ENCODE measurements at regions not wholly inside any gene's neighbourhood (a gene's known extent, or its start where the extent isn't known, plus 50 kb on each side); places are given as distances from the start of the nearest gene placed in this dataset.

DNA sequence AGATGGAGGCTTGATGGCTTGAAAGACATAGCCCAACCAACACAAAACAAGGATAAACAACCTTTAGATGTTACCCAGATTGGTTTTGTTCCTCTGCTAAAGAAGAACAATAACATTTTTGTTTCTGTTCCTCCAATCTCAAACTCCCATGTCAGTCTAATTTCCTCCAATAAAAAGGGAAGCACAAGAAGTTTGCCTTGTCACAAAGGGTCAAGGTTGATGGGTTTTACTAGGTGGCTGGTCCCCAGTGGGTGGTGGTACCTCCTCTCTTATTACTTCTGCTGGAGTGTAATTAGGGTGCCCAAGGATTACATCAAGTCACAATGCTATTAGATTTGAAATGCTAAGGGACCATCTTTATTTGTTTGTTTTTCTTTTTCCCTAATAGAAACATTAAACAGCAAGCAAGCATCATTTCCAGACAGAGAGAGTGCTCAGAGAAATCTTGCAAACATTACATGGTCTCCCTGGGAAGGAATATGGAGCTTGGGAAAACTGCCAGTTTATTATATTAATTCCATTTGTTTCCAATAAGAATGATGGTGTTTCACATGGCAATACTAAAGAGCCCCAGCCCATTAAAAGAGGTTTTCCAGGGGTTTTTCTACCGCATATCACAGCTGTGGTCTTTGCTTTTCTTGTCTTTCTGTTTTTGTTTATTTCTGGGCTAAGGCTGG lies 78.3 kb upstream of the AOAH start:
- DNase-seq, result no peak

DNA sequence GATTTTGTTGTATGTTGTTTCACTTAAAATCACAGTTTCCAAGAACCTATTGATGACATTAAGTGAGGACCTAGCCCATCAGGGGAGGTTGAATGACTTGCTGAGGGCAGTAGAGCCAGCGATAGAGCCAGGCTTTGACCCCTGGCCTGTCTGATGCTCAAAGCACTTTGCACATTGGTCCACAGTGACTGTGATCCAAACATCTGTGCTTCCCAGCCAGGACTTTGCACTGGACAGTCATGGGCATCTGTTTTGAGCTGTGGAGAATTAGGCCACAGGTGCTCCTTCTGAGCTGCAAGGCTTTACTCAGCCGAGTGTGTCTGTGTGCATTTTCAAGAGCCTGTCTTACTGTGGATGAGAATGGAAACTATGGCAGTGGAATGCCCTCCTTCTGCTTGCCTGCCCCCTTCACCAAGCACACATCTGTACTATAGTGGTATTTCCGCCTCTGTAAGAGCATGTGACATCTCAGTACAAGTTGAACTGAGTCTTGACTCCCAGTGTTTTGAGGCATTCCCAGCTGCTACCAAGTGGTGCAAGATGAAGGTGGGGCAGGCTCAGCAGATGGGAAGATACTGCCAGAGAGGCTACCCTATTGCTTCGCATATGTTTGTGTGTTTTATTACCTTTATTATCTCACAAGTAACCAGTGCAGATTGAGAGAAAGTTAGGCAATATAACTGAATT lies 72.7 kb upstream of the AOAH start:
- DNase-seq, result no peak

DNA sequence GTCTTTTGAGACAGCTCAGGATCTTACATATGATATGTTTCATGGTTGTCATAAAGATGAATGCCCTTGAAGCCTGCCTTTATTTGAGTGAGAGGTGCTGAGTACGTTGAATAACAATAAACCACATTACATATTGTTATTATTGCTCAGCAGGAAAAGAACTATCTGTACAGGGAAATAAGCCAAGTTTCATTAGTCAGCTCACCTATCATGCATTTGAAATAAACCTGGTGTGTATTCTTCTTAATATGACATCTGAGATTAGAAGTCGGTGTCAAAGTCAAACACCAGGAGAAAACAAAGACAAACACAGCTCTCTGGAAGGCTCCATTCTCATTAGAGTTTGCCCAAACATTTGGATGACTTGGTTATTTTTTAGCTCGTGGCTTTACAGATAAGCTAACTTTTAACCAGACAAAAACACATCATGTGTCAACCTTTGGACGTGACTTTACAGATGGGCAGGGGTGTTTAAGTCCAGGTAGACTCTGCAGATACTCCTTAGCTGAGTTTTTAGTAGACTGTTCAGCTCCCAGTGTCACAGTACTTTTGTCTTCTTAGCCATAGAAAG lies 71.2 kb upstream of the AOAH start:
- DNase-seq, result no peak

DNA sequence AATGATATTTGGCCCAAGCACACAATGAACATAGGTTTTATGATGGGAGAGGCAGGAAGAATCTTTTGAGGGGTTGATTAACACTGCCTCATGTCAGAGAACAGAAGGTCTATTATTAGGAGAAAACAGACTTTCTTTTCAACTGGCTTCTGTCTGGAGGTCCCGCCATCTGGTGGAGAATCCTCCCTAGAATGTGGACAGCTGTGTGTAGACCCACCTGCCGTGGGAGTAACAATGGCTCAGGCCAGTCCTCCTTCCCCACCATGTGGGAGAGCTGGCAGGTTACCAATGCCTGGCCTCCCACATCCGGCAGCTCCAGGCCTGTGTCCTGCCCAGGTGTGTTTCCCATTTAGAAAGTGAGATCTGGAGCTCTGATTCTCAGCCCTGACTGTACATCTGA lies 70.4 kb upstream of the AOAH start:
- no peak for DNase-seq

DNA sequence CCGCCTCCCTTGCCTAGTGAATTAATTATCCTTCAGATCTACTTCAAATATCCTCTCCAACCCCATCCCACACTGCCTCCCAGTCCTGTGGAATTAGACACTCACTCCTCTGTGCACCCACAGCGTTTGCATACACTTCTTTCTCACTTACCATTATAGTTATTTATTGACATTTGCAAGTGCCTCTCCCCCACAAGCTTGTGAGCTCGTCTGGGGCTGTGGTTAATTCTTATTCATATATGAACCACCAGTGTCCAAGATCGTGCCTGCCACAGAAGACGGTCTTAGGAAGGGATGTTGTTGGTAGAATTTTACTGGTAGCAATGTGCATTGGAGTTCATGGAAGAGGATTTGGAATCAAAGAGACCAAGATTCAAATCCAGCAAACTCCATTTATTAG lies 68.1 kb upstream of the AOAH start:
- no peak for DNase-seq

DNA sequence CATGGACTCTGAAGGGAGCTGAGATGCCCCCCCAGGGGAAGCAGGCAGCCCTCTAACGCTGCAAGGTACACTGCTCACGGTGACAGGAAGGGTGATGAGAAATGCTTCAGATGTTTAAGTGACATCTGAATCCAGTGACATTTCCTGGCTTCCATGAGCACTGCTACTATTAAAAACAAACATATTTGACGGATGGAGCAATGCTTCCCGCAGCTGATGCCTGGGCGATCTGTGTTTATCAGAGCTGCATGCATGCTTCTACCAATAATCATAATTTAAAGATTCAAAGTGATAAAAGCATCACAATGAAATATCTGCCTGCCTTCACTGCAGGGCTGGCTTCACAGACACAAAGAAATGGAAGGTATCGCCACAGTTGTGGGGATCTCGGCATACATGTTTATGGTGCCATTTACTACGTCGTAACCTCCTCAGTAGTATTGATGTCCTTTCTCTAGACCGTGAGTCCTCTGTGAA lies 66.1 kb upstream of the AOAH start:
- no peak for DNase-seq

DNA sequence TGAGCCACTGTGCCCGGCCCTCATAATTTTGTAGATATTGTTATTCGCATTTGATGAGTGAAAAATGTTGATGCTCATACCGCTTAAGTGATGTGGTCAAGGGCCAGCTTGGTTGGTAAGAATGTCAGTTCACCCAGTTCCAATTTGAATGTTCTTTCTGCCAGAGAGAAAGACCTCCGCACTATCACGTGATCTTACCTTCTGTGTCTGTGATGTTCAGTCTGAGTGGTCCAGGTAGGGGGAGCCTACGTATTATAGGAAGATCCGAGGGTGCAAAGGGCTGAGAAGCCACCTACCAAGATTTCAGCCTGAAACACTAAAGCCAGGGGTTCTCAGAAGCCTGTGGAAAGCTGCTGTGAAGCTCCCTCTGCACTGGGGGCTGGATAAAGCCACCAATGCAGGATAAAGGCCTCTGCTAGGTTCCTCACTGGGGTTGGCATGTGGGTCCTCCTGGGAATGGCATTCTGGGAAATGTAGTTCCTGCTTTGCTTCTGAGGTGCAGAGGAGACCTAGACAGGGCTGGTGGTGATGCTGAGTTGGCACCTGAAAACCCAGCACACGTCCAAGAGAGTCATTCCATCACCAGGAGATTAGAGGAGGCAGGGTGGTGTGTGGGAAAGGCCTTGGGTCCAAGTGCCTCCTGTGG lies 64.7 kb upstream of the AOAH start:
- DNase-seq, result no peak

DNA sequence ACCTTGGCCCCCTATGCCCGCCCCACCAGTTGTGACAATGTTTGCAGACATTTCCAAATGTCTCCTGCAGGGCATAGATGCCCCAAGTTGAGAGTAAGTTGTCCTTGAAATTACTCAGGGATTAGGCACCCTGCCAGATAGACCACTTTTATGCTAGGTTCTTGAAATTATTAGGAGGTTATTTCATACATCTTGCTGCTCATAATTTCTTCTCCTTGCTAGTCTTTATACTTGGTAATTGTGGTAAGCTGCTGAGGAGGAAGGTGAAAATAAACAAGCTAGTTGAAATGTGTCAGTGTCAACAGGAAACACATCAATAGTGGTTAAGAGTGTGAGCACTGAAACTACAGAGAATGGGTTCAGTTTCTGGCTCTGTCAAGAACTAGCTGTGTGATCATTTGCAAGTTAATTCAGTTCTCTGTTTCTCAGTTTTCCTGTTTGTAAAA lies 63.7 kb upstream of the AOAH start:
- no peak for DNase-seq

DNA sequence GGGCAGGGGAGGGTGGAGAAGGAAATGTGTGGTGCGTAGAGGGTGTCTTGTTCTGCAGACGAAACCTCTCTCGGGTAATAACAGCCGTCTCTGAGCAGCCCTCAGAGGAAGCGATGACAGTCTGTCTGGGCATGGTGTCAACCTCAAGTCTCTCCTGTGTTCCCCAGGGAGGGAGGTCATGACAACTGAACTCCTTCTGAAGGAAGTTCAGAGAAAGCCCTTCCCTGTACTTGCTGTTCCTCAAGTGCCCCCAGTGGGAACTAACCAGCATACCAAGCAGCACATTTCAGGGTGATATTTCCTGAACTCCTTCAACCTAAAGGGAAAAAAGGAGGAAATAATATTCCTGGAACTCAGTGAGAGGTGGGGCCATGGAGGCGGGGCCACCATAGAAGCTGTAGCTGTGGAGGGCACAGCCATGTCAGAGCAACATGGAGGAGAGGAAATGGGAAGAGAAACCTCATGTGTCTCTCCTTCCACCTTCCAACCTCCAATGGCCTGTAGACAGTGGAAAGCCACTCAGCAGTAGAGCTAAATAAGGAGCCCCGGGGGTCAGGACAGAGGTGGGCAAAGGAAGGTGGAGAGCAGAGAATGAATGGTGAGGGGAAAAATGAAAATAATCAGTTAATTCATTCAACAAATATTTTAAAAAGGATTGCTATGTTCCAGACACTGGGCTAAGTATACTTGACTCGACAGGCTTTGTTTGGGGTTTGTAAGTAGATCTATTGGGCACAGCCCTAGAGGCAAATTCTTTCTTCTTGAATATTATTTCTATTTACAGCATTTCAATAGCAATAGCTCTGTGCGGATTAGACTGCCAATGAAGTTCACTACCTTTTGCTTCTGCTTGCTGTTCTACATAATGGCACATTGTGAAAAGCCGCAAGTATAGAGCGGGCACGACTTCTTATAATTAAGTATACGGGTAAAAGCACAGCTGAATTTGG lies 61.0 kb upstream of the AOAH start:
- DNase-seq, result peak; percentile 27

DNA sequence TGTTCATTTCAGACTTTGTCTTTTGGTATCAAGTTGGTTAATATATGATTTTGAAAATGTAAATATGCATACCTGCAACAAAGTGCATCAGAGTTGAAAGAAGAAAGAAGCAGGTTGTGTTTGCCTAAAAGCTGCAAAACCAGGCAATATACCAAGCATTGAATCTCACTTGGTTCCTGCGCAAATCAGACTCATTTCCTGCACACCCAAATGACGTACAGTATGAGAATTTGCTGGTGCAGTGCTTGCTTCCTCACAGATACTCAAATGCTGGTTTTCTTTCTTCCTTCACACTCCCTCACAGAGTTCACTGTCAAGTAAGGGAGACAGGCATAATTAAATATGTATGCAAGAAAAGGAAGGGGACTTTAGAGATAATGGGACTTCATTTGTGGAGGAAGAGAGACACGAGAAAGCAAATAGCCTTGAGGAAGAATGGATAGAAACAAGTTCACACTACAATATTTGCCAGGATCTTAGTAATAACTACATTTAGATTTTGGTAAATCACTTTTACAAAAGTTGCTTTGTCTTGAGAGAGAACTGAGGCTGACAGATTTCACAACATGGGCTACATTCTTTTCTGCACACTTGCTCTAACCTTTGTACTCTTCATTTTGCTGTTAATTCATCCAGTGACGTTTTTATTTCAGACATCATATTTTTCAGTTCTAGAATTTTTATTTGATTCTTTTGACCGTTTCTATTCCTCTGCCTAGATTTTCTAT lies 56.9 kb upstream of the AOAH start:
- DNase-seq, result no peak

DNA sequence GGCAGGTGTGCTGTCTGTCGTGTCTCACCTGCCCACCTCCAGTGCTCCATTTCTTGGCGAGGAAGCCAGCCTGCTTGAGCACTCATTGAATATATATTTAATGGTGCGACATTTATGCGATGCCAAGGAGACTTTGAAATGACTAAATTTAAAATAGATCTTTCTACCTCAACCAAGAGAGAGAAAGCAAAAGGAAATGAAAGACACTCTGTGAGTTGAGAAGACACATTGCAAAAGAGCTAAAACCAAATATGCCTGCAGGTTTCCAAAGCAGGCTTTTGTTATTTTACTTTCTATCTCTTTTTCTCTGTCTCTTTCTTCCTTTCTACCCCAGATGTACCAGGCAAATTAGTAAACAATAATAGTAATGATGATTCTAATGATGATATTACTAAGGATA lies 53.6 kb upstream of the AOAH start:
- no peak for DNase-seq

DNA sequence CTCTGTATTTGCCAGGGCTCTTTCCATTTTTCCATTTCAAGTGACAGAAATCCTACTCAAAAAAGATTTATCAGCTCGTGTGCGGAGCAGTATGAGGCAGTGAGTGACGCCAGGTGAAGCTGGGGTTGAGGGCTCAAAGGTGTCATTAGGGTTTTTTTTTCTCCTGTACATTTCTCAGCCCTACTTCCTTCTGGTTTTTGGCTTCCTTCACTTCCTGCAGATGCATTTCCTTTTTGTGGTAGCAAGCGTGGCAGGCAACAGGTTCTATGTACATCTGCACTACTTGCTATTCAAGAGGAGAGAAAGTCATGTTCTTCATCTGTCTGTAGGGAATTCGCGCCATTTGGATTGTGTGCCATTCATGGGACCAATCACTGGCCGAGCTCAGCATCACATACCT lies 52.8 kb upstream of the AOAH start:
- no peak for DNase-seq

DNA sequence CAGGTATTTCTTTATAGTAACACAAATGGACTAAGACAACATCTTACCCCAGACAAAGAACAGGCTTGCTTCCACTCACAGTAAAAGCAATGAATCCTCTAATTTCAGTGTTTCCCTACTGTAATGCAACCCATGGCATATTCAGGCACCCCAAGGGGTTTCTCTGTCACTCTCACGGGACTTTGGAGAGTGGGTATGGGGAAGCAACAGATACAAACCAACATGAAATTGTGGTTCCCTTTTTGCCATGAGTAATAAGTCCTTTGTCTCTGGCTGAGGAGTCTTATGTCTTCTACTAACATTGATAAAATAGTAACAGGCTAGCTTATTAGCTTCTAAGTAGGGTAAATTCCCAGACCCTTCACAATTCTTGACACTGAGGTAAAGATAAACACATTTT lies 51.4 kb upstream of the AOAH start:
- DNase-seq, result no peak

DNA sequence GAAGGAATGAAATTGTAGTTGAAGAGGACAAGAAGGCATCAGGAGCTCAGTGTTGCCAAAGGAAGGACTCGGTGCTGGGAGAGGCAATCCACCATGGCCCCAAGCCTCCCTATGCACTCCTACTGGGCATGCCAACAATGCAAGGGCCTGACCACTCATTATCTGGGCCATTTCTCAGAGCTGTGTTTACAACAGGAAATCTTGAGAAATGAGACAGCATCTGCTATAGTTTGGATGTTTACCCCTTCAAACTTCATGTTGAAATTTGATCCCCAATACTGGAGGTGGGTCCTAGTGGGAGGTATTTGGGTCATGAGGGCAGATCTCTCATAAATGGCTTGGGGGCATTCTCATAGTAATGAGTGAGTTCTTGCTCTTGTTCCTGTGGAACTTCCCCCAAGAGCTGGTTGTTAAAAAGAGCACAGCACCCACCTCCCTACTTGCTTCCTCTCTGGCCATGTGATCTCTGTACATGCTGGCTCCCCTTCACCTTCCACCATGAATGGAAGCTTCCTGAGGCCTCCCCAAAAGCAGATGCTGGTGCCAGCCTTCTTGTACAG lies 50.8 kb upstream of the AOAH start:
- no peak for DNase-seq
